GM12864 (cell line): ENCODE measurements at regions not wholly inside any gene's neighbourhood (a gene's known extent, or its start where the extent isn't known, plus 50 kb on each side); places are given as distances from the start of the nearest gene placed in this dataset.

Experiments
- DNase-seq: peaks from one replicate; pipeline ENCODE4 v3.0.0-alpha.2; 2011; ENCODE audit warnings: low read depth
- H3K4me3 ChIP-seq: 2 replicates; pipeline ENCODE4 v1.5.1; 2011; ENCODE audit warnings: mild to moderate bottlenecking, low read depth, low read length, control low read depth
- TF ChIP-seq, protein P1 (sequence below): IDR thresholded peaks from 2 replicates; pipeline ENCODE4 v1.5.1; 2011; ENCODE audit warnings: low read depth, mild to moderate bottlenecking, moderate library complexity, low read length, control low read depth, inconsistent platforms; ENCODE audit errors: missing control alignments

DNA sequence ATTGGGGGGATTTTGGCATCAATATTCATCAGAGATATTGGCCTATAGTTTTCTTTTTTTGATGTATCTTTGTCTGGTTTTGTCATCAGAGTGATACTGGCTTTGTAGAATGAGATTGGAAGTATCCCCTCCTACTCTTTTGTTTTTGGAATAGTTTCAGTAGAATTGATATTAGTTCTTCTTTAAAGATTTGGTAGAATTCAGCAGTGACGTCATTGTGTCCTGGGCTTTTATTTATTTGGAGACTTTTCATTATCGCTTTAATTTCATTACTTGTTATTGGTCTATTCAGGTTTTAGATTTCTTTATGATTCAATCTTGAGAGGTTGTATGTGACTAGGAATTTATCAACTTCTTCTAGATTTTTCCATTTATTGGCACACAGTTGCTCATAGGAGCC, 825.5 kb upstream of the NXPH2 start:
- TF ChIP-seq, protein P1, sequence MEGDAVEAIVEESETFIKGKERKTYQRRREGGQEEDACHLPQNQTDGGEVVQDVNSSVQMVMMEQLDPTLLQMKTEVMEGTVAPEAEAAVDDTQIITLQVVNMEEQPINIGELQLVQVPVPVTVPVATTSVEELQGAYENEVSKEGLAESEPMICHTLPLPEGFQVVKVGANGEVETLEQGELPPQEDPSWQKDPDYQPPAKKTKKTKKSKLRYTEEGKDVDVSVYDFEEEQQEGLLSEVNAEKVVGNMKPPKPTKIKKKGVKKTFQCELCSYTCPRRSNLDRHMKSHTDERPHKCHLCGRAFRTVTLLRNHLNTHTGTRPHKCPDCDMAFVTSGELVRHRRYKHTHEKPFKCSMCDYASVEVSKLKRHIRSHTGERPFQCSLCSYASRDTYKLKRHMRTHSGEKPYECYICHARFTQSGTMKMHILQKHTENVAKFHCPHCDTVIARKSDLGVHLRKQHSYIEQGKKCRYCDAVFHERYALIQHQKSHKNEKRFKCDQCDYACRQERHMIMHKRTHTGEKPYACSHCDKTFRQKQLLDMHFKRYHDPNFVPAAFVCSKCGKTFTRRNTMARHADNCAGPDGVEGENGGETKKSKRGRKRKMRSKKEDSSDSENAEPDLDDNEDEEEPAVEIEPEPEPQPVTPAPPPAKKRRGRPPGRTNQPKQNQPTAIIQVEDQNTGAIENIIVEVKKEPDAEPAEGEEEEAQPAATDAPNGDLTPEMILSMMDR: no peak
- no peak overlapping the region for H3K4me3 ChIP-seq
- DNase-seq: no peak

DNA sequence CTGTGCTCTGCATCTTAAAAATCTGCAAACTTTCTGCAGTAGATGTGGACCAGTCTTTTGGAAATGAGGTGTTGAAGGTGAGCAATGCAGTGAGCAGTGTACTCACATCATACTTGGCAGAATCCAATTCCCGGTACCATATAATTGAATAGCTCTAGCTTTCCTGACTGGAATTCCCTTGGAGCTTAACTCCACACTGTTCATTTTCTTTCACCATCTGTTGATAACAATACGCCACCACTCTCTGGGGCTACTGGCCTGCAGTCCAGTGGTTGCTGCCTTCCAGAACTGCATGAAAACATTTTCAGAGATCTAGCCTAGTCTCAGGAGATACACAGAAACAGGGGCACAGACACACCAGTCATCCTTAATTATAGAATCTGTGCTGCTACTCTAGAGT, 820.0 kb upstream of the NXPH2 start:
- no peak for DNase-seq
- TF ChIP-seq, protein P1: no peak
- H3K4me3 ChIP-seq: no peak overlapping the region

DNA sequence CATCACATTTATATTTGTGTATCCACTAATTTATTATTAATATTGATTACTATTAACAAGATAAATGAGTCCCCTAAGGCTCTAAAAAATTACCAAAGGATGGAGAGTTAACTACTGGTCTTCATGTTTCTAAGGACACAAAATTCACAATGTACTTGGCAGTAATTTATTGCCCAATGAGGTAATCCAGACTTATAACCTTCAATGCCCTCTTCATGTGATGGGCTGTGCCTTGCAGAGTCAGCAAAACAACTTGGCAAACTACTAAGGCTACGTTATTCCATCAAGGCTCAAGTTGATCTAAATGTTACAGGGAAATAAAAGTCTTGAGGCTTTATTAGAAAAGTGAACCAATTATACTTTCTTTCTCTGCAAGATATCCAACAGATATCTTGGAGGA, 804.9 kb upstream of the NXPH2 start:
- TF ChIP-seq, protein P1: no peak
- DNase-seq: no peak
- no peak overlapping the region for H3K4me3 ChIP-seq

DNA sequence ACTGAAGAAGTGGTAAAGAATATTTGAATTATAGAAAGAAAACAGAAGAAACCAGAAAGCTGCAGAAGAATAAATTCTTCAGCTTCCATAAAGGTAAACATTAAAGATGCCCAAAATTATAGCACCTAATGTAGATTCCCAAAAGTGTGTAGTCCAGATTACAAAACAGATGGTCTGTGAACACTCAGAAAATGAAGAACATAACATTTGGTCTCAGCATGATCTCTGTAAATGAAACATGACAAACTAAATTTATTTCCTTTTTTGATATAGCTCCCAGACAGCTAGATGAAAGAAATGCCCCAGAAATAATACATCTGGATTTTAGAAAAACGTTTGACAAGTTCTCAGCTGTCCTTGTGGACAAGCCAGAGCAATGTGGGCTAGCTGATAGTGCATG, 794.2 kb upstream of the NXPH2 start:
- no peak overlapping the region for H3K4me3 ChIP-seq
- DNase-seq: no peak
- TF ChIP-seq, protein P1: no peak

DNA sequence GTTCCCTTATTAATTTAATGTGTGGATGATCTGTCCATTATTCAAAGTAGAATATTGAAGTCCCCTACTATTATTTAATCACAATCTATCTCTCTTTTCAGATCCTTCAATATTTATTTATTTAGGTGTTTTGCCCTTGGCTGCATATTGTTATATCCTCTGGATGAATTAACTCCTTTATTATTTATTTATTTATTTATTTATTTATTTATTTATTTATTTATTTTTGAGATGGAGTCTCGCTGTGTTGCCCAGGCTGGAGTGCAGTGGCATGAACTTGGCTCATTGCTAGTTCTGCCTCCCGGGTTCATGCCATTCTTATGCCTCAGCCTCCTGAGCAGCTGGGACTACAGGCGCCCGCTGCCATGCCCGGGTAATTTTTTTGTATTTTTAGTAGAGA, 776.6 kb upstream of the NXPH2 start:
- no peak overlapping the region for H3K4me3 ChIP-seq
- TF ChIP-seq, protein P1: no peak
- no peak for DNase-seq

DNA sequence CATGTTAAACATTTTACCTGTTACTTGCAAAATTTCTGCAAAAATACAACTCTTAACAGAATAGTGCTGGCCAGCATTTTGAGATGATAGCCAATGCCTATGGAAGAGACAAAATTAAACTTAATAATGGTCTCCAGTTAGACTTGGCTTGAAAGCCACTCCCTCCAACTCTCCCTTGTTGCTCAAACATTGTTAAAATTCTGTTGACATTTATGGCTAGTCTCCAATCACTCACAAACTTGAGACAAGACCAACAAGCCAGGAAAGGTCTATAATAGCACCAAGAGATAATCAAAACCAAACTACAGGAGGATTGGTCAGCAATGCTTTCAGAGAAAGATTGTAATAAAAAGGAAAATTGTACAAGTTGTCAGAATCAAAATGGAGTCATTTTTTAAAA, 770.7 kb upstream of the NXPH2 start:
- no peak overlapping the region for H3K4me3 ChIP-seq
- TF ChIP-seq, protein P1: no peak
- no peak for DNase-seq

DNA sequence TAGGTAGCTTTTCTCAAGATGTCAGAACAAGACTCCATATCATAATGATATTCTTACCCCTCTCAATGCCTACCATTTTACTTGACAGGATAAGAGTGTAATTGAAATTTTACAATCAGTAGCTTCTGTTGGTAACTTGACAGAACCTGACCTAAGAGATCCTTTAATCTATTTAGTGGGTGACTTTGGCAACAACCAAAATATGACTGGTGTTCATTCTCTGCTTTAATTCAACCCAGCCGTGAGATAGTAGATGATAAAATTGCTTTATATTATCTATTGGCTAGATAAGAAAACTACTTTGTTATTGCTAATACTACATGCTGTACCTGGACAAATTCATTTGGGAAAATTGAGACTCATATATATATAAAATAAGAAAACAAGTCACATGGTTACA, 770.2 kb upstream of the NXPH2 start:
- H3K4me3 ChIP-seq: no peak overlapping the region
- DNase-seq: no peak
- TF ChIP-seq, protein P1: no peak
